Left lobe of liver (tissue), 2 donors: ENCODE measurements at regions not wholly inside any gene's neighbourhood (a gene's known extent, or its start where the extent isn't known, plus 50 kb on each side); places are given as distances from the start of the nearest gene placed in this dataset.
"Not testable (repeated sequence)": the region's sequence is repeated elsewhere in the genome, so short reads cannot be mapped to it uniquely, and the experiment has no call there.

Source experiments
- ATAC-seq: fragments of 200-7000 bp; cut with Tn5 transposase; one replicate; pipeline ENCODE4 v1.9.1; 2020; ENCODE audit warnings: mild to moderate bottlenecking, moderate library complexity
- DNase-seq: peaks from one replicate; pipeline ENCODE4 v3.0.0-alpha.2; 2020; ENCODE audit warnings: low spot score
- donor health status: DM: no; HTN: no; CAD: no; lungs with moderate emphysema.
- donor health status: DM: no; HTN: yes; CAD: no.

DNA sequence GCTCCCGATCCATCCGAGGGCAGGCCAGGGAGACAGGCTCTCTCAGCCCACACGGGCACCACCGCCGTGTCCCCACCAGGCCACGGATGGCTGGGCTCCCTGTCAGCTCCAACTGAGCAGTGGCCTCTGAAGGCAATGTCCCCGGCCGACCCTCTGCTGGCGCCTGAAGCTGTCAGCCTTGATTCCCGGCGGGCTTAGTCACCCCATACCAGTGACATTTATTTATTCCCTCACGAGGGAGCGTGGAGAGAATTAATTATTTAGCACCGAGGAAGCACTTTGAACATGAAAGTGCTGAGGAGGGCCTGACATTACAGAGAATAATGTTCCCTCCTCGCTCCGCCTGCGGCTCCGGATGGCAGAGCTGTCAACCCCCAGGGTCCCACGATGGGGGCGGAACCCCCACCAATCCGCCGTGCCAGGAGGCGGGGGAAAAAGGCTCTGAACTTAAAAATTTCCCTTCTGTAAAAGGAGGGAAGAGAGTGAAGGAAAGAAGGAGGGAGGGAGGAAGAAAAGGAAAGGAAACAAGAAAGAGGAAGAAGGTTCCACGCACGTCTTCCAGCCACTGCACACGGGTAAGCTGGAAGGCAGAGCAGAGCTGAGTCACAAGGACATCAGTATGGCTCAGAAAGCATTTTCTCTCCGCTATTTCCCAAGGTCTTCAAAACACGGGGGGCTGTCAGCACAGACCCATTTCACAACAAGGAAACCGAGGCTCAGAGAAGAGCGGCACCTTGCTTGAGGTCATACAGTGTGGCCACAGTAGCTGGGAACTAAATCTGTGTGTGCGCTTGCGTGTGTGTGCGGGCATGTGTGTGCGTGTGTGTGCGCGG, 108.7 kb upstream of the NCOR2 start:
- DNase-seq (no peak), ATAC-seq (no peak)

DNA sequence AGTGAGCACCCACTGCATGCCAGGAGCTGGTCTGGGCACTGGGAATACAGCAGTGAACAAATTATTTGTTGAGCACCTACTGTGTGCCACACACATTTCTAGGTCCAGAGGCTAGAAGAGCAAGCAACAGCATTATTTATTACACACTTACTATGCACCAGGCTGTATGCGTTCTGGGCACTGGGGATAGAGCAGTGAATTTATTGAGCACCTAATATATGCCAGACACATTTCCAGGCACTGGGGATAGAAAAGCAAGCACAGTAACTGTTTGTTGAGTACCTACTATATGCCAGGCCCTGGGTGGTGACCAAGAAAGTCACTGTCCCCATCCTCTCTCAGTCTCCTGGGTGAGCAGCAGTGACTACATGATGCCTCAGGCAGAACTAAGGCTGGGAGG, 107.5 kb upstream of the NCOR2 start:
- DNase-seq: no peak
- ATAC-seq: no peak

- ATAC-seq (no peak), DNase-seq (no peak)
These were observed 106.6 kb upstream of the NCOR2 start for GRCh38 chr12:124673801-124674617.

DNA sequence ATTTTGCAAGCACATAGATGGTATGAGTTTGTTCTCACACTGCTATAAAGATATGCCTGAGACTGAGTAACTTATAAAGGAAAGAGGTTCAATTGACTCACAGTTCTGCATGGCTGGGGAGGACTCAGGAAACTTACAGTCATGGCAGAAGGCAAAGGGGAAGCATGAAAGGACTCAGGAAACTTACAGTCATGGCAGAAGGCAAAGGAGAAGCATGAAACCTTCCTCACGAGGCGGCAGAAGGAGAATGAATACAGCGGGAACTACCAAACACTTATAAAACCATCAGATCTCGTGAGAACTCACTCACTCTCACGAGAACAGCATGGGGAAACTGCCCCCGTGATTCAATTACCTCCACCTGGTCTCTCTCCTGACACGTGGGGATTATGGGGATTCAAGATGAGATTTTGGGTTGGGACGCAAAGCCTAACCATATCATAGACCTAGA, 101.9 kb upstream of the NCOR2 start:
- not testable (repeated sequence) for ATAC-seq, DNase-seq

GRCh38 chr12:124668602-124669001, 101.2 kb upstream of the NCOR2 start:
- ATAC-seq: peak; percentile 44

GRCh38 chr12:124667506-124668326, 100.3 kb upstream of the NCOR2 start:
- DNase-seq: no peak
- no peak for ATAC-seq

More at GRCh38 chr12:124668602-124669001, 101.2 kb upstream of the NCOR2 start:
- DNase-seq: no peak

- no peak for DNase-seq
- no peak for ATAC-seq
These were observed 99.4 kb upstream of the NCOR2 start for GRCh38 chr12:124666722-124667259.

DNA sequence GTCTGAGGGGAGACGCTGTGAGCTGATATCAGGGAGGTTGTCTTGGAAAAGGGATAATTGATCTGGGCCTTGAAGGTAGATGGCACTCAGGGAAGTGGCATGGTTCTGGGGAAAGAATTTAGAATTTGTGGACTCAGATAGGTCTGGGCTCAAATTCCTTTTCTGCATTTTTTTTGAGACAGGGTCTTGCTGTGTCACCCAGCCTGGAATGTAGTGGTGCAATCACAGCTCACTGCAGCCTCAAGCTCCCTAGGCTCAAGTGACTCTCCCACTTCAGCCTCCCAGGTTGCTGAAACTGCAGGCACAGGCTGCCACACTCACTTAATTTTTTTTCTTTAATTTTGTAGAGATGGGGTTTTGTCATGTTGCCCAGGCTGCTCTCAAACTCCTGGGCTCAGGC, 98.1 kb upstream of the NCOR2 start:
- ATAC-seq (no peak), DNase-seq (no peak)

GRCh38 chr12:124664395-124665111, 97.1 kb upstream of the NCOR2 start:
- ATAC-seq (no peak), DNase-seq (no peak)

- no peak for ATAC-seq
- no peak for DNase-seq
These were observed 96.5 kb upstream of the NCOR2 start for GRCh38 chr12:124663771-124664366.

- ATAC-seq (no peak), DNase-seq (no peak)
These were observed 95.8 kb upstream of the NCOR2 start for GRCh38 chr12:124663206-124663605.

- ATAC-seq: no peak
- DNase-seq: no peak
These were observed 93.9 kb upstream of the NCOR2 start for GRCh38 chr12:124661341-124661740.

GRCh38 chr12:124660851-124661250, 93.4 kb upstream of the NCOR2 start:
- no peak for DNase-seq
- no peak for ATAC-seq

GRCh38 chr12:124658806-124659402, 91.5 kb upstream of the NCOR2 start:
- no peak for ATAC-seq
- DNase-seq: no peak

- ATAC-seq (no peak), DNase-seq (no peak)
These were observed 90.9 kb upstream of the NCOR2 start for GRCh38 chr12:124658302-124658701.

GRCh38 chr12:124656947-124657434, 89.6 kb upstream of the NCOR2 start:
- ATAC-seq (peak; percentile 78), DNase-seq (no peak)

DNA sequence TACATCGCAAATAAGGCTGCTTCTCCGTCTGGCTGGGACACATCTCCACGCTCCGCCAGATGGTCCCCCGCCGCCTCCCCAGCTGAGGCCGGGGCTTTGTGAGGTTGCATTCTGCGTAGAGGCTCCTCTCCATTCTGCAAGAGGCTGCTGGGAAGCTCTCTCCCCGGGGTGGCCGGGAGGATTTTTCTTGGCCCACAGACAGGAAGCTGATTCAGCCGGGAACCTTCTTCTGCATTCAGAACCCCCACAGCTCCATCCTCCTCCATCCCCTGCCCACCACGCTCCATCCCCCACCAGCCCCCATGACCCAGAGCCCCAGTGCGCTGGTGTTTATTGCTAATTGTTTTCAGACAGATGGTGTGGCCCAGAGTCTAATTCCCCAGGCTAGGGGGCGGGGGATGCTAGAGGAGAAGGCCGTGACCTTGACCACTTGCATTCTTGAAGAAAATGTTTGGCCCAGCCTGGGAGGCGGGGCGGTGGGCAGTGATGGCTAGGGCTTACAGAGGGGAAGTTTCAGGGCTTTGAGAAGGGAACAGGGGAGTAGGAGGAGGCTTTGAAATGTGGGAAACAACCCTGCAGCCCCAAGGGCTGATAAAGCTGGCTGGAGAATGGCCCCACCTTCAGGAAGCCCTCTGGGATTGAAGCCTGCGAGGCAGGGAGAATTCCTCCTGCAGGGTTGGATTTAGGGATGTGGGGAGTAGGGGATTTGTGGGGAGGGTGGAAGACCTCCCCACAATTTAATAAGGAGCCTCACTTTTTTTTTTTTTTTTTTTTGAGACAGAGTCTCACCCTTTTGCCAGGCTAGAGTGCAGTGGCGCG, 88.5 kb upstream of the NCOR2 start:
- ATAC-seq (peak; percentile 25), DNase-seq (no peak)

GRCh38 chr12:124655048-124655697, 87.8 kb upstream of the NCOR2 start:
- DNase-seq (peak; percentile 69), ATAC-seq (peak; percentile 78)
